RWPE1 (cell line): ENCODE measurements at regions not wholly inside any gene's neighbourhood (a gene's known extent, or its start where the extent isn't known, plus 50 kb on each side); places are given as distances from the start of the nearest gene placed in this dataset.

ENCODE experiments used
- CTCF ChIA-PET: fragments of 350-600 bp; sonication (Branson Sonifier 250); formaldehyde crosslinking; extraction: SDS; loops from one replicate; lab custom pipeline; 2021; lab: Yijun Ruan, JAX
- POLR2A ChIA-PET: fragments of 400-600 bp; formaldehyde crosslinking; extraction: SDS; loops from one replicate; lab custom pipeline; 2020; ENCODE audit warnings: antibody characterized with exemption; ENCODE audit not compliant: low non-redundant PET; lab: Yijun Ruan, JAX
- DNase-seq: peaks from one replicate; pipeline ENCODE4 v3.0.0; 2012; ENCODE audit warnings: low spot score
- H3K27ac ChIP-seq: fragments of 450-650 bp; 2 replicates; pipeline ENCODE4 v1.5.1; 2017
- TF ChIP-seq, protein P1 (sequence below): fragments of 450-650 bp; conservative IDR thresholded peaks from 2 replicates; pipeline ENCODE4 v1.5.1; 2017; ENCODE audit warnings: low read depth, mild to moderate bottlenecking

DNA sequence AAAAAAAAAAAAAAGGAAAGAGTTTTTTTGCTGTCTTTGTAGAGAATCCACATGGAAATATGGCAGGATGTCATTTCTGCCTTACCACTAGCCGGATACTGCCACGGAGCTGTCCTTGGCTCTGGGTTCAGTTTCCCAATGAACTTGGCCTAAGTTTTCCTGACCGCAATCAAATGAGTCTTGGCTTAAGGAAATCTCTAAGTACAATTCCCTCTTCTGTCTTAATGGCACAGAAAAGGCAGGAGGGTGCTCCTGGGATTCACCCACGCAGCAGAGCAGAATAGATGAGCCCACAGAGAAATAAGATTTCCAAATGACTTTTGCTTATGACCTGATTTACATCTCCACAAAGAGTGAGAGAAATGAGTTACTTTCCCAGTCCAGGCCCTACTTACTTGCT is 284.0 kb upstream of the VLDLR start:
- CTCF ChIA-PET: interaction anchor here (0.6 kb wide), 1 partner anchor 19 kb away, joined by 3 read pairs; no protein-coding TSS in a partner anchor
- POLR2A ChIA-PET: no interaction called here
- TF ChIP-seq, protein P1, sequence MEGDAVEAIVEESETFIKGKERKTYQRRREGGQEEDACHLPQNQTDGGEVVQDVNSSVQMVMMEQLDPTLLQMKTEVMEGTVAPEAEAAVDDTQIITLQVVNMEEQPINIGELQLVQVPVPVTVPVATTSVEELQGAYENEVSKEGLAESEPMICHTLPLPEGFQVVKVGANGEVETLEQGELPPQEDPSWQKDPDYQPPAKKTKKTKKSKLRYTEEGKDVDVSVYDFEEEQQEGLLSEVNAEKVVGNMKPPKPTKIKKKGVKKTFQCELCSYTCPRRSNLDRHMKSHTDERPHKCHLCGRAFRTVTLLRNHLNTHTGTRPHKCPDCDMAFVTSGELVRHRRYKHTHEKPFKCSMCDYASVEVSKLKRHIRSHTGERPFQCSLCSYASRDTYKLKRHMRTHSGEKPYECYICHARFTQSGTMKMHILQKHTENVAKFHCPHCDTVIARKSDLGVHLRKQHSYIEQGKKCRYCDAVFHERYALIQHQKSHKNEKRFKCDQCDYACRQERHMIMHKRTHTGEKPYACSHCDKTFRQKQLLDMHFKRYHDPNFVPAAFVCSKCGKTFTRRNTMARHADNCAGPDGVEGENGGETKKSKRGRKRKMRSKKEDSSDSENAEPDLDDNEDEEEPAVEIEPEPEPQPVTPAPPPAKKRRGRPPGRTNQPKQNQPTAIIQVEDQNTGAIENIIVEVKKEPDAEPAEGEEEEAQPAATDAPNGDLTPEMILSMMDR: no peak
- DNase-seq: no peak
- no peak overlapping the region for H3K27ac ChIP-seq

DNA sequence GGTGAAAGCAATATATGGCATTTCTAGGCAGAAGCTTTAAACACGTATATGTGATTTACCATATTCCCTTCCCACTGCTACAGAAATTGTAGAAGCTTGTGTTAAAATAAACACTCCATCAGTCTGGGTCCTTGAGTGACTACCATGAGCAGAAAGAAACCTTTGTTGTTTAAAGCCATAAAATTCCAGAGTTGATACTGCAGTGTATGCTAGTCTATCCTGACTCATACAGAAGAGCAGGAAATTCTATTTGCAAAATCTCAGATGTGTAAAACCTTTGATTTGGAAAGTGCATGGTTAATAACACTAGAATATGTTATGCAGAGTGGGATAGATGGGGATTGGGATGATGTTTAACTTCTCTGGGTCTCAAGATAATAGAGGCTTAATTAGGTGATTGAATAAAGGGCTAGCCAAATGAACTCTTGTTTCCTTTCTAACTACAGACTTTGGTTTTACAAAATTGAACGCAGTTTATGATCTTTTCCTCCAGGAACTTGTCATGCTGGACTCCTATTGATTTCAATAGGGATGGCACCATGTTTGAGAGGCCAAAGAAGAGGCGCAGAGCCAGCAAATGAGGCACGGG is 282.7 kb upstream of the VLDLR start:
- TF ChIP-seq, protein P1: no peak
- POLR2A ChIA-PET: no interaction called here
- no peak overlapping the region for H3K27ac ChIP-seq
- no peak for DNase-seq
- CTCF ChIA-PET: interaction anchor here (0.6 kb wide), 1 partner anchor 9 kb away, joined by 3 read pairs; no protein-coding TSS in a partner anchor

DNA sequence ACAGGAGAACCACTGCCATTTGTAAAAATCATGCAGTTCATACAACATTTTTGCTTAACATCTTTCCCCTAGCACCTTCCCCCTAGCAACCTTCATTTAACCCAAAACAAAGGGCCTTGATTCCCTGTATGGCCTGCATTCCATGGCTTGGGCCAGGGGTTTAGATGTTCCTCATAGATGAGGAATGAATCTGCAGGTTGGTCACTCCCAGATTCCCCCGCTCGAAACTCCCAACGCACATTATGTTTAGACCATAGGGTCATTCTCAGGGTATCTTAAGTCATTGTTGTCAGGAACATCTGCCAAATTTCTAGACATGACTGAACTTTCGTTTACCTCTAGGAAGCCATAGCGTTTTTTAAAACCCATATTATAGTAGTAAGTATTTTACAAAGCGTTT is 282.2 kb upstream of the VLDLR start:
- DNase-seq: no peak
- ChIA-PET POLR2A (no interaction called here), CTCF (no interaction called here)
- TF ChIP-seq, protein P1: no peak
- H3K27ac ChIP-seq: no peak overlapping the region

DNA sequence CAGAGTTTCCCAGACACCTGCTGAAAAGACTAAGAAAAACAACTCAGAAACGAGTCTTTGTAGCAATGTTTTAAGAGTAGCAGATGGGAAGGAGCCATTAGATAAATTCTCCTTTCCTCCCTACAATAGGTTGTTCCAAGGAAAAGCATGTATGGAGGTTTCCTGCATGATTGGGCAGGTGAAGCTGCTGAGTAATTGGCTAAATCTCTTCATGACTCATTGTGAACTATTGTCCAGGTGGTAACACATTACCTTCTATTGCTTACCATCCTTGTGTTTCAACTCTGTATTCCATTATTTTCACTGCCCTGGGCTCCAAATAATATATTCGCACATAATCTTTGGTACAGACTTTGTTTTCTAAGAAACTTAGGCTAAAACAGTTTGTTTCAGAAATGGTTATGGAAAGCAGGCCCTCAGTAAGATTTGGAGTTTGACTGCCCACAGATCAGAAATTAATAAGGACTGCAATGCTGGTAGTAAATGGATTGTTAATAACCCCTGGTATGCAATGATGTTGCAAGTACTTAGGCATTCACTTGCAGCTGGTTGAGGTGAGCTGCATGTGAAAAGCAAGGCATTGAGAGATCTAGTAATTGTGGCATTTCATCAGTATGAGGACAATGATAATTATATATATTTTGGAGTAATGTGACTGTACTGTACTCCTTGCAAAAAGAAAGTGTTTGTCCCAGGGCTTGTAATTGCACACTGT is 281.4 kb upstream of the VLDLR start:
- ChIA-PET CTCF (no interaction called here), POLR2A (no interaction called here)
- TF ChIP-seq, protein P1: no peak
- H3K27ac ChIP-seq: no peak overlapping the region
- peak; percentile 8 for DNase-seq

DNA sequence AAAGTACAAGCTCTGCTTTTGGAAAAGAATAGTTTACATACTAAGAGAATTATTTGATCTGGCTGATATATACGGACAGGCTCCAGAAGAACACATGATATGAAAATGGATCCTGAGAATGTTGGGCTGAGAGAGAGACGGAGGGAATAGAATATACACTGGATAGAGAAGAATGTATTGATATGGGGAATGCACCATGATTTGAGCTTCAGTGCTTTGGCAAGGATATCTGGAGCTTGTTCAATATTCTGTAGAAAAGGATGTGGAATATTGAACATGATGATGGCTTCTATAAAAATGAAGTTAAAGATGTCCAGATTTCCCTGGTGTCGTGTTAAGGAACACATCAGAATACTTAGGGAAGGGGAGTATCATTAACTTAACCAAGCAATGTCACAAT is 280.5 kb upstream of the VLDLR start:
- TF ChIP-seq, protein P1: no peak
- ChIA-PET POLR2A (no interaction called here), CTCF (no interaction called here)
- H3K27ac ChIP-seq: no peak overlapping the region
- no peak for DNase-seq

DNA sequence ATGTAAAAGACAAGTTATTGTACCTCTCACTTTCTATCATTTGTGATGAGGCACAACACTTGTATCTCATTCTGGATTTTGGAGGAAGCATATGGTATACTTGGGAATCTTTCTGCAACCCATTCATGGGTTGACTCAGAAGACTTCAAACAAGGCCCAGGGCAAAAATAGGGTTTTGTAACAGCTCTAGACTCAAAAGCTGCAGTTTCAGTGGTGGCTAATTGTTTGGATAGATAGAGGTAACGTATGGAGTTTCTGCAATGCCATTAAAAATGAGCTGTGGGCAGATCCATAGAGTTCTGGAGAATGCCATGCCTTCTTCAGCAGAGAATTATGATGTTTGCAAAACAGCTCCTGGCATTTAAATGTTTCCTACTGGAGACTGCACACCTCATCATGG is 279.6 kb upstream of the VLDLR start:
- ChIA-PET POLR2A (no interaction called here), CTCF (no interaction called here)
- TF ChIP-seq, protein P1: no peak
- DNase-seq: no peak
- no peak overlapping the region for H3K27ac ChIP-seq
